Activated naive CD4-positive, alpha-beta T cell (primary cell): ENCODE measurements at regions not wholly inside any gene's neighbourhood (a gene's known extent, or its start where the extent isn't known, plus 50 kb on each side); places are given as distances from the start of the nearest gene placed in this dataset.

Source experiments
- DNase-seq, 4 experiments: peaks; one replicate each; lab custom pipeline; 2025; lab: John Stamatoyannopoulos, UW

- DNase-seq, result no peak
Measured at GRCh38 chr11:109972939-109973338, 120.3 kb upstream of the ZC3H12C start.

DNA sequence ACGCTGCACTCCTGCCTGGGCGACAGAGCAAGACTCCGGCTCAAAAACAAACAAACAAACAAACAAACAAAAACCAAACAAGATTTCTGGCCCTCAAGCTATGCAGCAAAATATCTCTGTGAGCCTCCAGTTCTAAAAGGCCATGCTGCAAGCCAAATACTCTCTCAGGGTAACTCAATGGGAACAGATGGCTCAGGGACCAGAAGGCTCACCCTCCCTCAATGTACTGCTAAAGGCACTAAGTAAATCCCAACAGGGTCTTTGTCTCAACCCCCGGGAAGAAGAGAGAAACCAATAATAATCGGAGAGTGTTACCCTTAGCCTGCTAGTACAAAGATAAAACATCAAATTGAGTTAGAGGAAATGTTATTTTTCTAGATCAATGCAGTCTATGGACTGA lies 119.7 kb upstream of the ZC3H12C start:
- DNase-seq, result no peak

DNA sequence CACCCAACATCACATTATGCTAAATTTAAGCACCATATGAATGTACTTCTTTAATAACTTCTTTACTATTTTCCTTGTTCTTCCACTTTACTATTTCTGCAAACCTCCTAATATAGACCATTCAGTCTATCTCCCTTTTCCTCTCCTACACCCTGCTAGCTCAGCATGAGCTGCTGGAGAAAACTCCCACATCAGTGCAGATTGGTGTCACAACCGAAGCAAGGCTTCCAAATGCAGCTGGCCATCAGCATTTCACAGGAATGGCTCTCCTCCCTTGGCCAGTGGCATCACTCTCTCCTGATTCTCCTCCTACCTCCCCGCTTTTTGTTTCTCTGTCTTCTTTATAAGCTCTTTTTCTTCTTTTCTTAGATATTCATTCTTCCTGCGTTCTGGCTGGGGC lies 118.7 kb upstream of the ZC3H12C start:
- no peak for DNase-seq

- DNase-seq, result no peak
Measured at GRCh38 chr11:109978895-109979294, 114.3 kb upstream of the ZC3H12C start.

- no peak for DNase-seq
Measured at GRCh38 chr11:109981031-109981636, 112.1 kb upstream of the ZC3H12C start.

- no peak for DNase-seq
Measured at GRCh38 chr11:109983358-109983757, 109.8 kb upstream of the ZC3H12C start.

GRCh38 chr11:109984634-109985289 lies 108.4 kb upstream of the ZC3H12C start:
- DNase-seq, result no peak

DNA sequence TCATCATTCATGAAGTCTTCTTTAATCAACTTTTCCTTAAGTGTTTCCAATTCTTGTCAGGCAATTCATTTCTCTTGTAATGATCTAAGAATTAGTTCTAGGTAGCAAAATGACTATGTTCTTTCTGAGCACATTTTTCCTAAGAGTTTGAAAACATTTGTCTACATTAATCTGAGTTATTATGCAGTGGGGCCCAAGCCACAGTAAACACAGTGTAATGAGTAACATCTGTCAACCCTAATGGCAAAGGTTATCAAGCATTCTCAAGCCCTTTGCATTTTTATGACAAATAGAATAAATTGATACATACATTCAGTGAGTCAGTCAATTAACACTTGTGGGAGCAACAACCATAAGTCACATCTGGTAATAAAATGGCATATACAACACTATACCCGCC lies 106.7 kb upstream of the ZC3H12C start:
- DNase-seq, result no peak

- no peak for DNase-seq
Measured at GRCh38 chr11:109991835-109992234, 101.4 kb upstream of the ZC3H12C start.

GRCh38 chr11:109993786-109994185 lies 99.4 kb upstream of the ZC3H12C start:
- DNase-seq, result no peak

- no peak for DNase-seq
Measured at GRCh38 chr11:109994907-109995306, 98.3 kb upstream of the ZC3H12C start.

DNA sequence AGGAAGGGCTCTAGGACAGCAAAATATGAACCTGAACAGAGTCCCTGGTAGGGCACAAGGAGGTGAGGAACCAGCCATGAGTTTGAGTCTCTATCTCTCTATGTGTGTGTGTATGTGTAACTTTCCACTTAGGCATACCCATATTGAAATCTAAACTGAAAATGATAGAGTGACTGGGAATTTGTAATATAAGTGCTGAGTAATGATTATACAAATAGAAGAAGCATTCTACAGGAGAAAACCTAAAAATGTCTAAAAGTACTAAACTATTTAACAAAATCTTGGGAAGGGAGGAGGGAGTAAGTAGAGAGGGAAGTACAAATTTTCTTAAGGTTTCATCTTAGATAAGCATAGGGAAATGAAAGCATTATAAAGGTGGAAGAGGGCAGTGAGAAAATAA lies 97.1 kb upstream of the ZC3H12C start:
- no peak for DNase-seq

DNA sequence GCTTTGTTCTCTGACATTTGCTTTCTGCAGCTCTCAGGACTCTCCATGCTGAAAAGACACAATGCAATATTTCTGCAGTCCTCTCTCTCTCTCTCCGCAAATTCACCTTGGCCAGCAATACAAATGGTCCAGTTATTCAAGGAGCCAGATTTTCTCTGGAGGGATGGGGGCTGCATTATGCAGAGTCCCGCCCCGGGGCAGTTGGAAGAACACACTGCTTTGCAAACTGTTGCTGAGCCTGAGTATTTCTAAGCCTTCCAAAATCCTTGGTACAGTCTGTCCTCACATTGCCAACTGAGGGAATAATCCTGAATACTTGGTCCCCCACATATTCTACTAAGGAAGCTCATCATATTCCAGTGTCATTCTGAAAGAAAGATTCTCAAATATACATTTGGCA lies 94.3 kb upstream of the ZC3H12C start:
- DNase-seq, result no peak

DNA sequence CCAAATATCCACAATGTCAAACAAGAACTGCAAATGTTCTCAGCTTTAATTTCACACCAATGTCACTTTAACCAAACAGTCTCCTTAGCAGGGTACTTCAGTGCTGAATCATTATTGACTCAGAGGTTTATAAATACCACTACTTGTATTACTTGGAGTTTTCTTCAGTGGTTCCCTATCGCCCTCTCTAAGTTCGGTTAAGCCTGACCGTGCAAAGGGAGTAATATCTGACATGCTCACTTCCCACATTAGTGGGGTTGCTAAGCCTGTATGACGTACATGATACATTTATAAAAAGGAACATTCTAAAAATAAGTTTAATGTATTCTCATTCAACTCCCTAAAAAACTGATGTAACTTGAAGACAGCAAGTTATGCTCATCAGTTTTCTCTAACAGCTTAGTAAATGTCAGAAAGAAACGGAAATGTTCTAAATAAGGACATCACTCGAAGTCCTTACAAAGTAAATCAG lies 93.1 kb upstream of the ZC3H12C start:
- no peak for DNase-seq

GRCh38 chr11:110000850-110001249 lies 92.3 kb upstream of the ZC3H12C start:
- no peak for DNase-seq

DNA sequence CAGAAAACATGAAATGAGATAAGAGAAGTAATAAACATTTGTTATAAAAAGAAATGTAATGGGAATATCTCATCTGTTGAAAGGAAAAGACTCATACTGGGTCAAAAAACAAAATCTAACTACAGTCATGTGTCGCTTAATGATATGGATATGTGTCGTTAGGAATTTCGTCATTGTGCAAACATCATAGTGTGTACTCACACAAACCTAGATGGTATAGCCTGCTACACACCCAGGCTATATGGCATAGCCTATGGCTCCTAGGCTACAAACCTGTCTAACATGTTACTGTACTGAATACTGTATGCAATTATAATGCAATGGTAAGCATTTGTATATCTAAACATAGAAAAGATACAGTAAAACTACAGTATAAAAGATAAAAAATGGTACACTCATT lies 89.8 kb upstream of the ZC3H12C start:
- DNase-seq, result no peak

DNA sequence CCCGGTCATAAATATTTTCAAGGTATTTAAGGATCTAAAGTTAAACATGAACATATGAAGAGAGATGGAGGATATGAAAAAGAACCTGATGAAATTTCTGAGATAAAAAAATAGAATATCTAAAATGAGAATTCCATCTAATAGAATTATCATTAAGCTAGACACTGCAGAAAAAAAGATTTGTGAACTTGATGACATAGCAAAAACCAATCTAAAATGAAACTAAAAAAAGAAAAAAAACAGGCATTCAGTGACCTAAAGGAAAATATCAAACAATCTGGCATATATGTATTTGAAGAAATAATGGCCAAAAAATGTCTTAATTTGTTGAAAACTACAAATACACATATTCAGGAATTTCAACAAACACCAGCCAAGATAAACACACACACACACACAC lies 81.6 kb upstream of the ZC3H12C start:
- no peak for DNase-seq

DNA sequence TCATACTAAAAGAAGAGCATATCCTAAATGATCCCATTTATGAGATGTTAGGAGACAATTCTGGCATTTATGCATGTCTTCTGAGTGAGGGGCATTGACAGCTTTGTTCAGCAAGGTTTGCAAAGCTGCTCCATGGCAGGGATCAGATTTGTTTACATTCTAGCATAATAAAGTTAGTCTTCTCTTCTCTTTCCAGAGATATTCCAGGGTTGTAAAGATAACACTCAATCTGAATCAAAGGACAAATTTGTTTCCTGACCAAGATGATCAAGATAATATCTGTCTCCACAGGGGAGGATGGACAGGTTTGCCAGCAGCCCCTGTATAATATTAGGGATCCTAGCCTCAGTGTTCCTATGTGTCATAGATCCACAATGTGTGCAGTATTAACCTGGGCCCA lies 77.5 kb upstream of the ZC3H12C start:
- DNase-seq, result no peak

GRCh38 chr11:110019675-110020074 lies 73.5 kb upstream of the ZC3H12C start:
- DNase-seq, result no peak

DNA sequence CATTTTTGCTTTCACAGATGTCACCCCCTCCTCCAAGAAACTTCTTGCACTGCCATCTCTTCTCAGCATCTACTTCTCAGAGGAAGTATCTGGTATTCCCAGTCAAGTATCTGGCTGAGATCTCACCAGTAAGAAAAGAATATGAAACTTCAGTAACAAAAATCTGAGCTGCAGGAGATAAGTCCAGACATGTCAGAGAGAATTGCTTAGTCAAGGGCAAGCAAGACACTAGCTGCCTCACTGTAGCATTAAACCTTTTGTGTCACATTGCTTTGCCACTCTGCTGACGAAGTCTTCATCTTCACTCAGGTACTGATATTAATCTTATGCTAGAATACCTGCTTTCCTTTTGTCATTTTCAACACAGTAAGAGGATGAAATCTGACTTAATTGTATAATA lies 70.6 kb upstream of the ZC3H12C start:
- no peak for DNase-seq

GRCh38 chr11:110023711-110024110 lies 69.5 kb upstream of the ZC3H12C start:
- no peak for DNase-seq

- no peak for DNase-seq
Measured at GRCh38 chr11:110026858-110027626, 66.2 kb upstream of the ZC3H12C start.
